Muscle of arm (tissue), 1 donor: ENCODE measurements at regions not wholly inside any gene's neighbourhood (a gene's known extent, or its start where the extent isn't known, plus 50 kb on each side); places are given as distances from the start of the nearest gene placed in this dataset.

Experiments
- DNase-seq: peaks from one replicate; pipeline ENCODE4 v3.0.0-alpha.2; 2013

DNA sequence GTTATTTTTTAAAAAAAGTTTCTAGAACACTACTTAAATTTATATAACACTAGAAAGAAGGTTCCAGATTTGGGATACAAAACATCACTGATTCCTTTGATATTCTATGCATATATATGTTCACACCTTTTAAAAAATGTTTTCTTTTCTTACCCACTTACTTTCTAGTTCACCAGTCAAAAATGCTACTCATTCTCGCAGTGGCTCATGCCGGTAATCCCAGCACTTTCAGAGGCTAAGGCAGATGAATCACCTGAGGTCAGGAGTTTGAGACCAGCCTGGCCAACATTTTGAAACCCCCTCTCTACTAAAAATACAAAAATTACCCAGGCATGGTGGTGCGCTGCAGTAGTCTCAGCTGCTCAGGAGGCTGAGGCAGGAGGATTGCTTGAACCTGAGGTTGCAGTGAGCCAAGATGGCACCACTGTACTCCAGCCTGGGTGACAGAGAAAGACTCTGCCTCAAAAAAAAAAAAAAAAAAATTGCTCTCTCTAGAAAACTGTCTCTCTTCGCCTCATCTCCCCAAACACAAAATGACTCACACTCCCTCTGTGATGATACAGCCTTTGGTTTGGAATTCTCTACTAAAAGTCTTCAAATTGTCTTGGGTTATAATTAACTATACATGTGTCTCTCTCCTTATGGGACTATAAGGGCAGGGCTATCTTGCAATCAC lies 52.6 kb upstream of the TGFBR2 start:
- no peak for DNase-seq

DNA sequence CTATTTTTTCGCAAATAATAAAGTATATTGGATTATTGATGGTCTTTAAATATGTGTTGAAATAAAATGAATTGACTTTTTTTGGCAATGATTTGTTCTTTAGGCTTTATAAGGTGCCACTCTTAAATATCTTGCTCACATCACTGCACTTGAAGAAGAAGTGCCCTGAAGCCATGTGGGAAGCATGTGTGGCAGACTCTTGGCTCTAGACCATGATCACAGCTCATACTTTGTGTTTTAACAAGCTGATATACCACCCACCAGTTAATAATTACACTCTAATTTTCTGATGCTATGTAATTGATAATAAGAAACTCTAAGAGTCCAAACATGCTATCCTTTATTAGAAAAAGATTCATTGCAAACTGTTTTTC lies 52.1 kb upstream of the TGFBR2 start:
- DNase-seq = no peak

DNA sequence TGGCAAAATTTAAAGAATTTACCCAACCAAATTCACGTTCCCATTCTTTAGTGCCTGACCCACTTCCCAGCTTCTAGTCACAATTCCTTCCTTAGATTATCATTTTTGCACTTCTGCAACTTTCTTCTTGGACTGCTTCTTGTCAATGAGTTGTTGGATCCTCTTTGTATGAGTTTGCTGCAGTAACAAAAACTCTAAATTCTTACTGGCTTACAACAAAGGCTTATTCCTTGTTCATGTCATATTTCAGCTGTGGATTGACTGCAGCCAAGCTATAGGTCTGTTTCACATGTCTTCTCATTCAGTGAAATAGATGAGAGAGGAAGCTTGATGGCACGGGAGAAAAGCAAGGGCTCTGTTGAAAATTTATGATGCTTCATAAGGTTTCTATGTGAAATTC lies 50.4 kb upstream of the TGFBR2 start:
- DNase-seq = no peak
